H1 (cell line): ENCODE measurements at regions not wholly inside any gene's neighbourhood (a gene's known extent, or its start where the extent isn't known, plus 50 kb on each side); places are given as distances from the start of the nearest gene placed in this dataset.

Experiments used
- ASH2L ChIP-seq: fragments of 200-600, 300-600 bp; sonication (generic); IDR thresholded peaks from one replicate; pipeline ENCODE4 v1.7.1; 2017; ENCODE audit warnings: low read length
- CBX8 ChIP-seq: fragments of 300-800, 300-1000 bp; sonication (generic); IDR thresholded peaks from 2 replicates; pipeline ENCODE4 v1.7.1; 2016; ENCODE audit warnings: low read depth, low read length, borderline replicate concordance
- CHD7 ChIP-seq: fragments of 300-600 bp; sonication (generic); IDR thresholded peaks from 2 replicates; pipeline ENCODE4 v1.7.1; 2012; ENCODE audit warnings: low read length, moderate library complexity, mild to moderate bottlenecking, inconsistent platforms; ENCODE audit not compliant: insufficient replicate concordance
- CREB1 ChIP-seq: IDR thresholded peaks from 2 replicates; pipeline ENCODE4 v1.6.1; 2012; ENCODE audit warnings: inconsistent platforms
- KDM1A ChIP-seq: fragments of 200-600, 300-600 bp; sonication (generic); IDR thresholded peaks from 2 replicates; pipeline ENCODE4 v1.7.1; 2016; ENCODE audit warnings: mild to moderate bottlenecking, low read length, borderline replicate concordance
- MAFK ChIP-seq: IDR thresholded peaks from 2 replicates; pipeline ENCODE4 v1.6.1; 2012; ENCODE audit warnings: low read depth, mild to moderate bottlenecking, improper control_type of control experiment, low read length
- NANOG ChIP-seq: IDR thresholded peaks from 2 replicates; pipeline ENCODE4 v1.6.1; 2011; ENCODE audit warnings: low read length, low read depth, mild to moderate bottlenecking, inconsistent platforms; ENCODE audit not compliant: insufficient read depth, poor library complexity, severe bottlenecking
- RNF2 ChIP-seq: fragments of 200-900, 300-1000 bp; sonication (generic); IDR thresholded peaks from 2 replicates; pipeline ENCODE4 v1.7.1; 2016; ENCODE audit warnings: borderline replicate concordance, low read depth, mild to moderate bottlenecking, antibody characterized with exemption, low read length; ENCODE audit not compliant: poor library complexity, severe bottlenecking; ENCODE audit errors: missing control alignments
- SIX5 ChIP-seq: IDR thresholded peaks from 2 replicates; pipeline ENCODE4 v1.6.1; 2011; ENCODE audit warnings: mild to moderate bottlenecking, low read depth, low read length
- TAF7 ChIP-seq: optimal IDR thresholded peaks from 2 replicates; pipeline ENCODE3; 2011; ENCODE audit warnings: low read depth, mild to moderate bottlenecking, inconsistent platforms, low read length, moderate library complexity, borderline replicate concordance
- YY1 ChIP-seq: IDR thresholded peaks from 2 replicates; pipeline ENCODE4 v1.6.1; 2011; ENCODE audit warnings: low read depth, mild to moderate bottlenecking, low read length
- TF ChIP-seq, protein P1 (sequence below): IDR thresholded peaks from 2 replicates; pipeline ENCODE4 v1.6.1; 2012; ENCODE audit warnings: inconsistent platforms

DNA sequence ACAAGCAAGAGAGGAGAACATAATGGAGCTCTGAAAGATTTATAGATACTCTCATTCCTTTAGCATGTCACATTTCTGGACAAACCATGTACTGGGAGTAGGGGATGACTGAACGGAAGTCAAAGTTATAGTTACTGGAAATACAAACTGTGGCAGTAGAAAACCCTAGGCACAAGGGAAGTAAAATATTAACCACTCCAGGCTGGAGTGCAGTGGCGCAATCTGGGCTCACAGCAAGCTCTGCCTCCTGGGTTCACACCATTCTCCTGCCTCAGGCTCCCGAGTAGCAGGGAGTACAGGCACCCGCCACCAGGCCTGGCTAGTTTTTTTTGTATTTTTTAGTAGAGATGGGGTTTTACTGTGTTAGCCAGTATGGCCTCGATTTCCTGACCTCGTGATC lies 167.3 kb downstream of the KDM5D start (continued):
- TF ChIP-seq CHD7, result no peak
- no peak for TF ChIP-seq TAF7
- TF ChIP-seq SIX5, result no peak
- TF ChIP-seq KDM1A, result no peak
- TF ChIP-seq CBX8, result no peak
- TF ChIP-seq CREB1, result no peak
- TF ChIP-seq YY1, result no peak
- no peak for TF ChIP-seq RNF2
- TF ChIP-seq, protein P1, sequence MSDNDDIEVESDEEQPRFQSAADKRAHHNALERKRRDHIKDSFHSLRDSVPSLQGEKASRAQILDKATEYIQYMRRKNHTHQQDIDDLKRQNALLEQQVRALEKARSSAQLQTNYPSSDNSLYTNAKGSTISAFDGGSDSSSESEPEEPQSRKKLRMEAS, result no peak
- no peak for TF ChIP-seq MAFK
- TF ChIP-seq ASH2L, result no peak
- no peak for TF ChIP-seq NANOG
